H1 (cell line): ENCODE measurements at regions not wholly inside any gene's neighbourhood (a gene's known extent, or its start where the extent isn't known, plus 50 kb on each side); places are given as distances from the start of the nearest gene placed in this dataset.

Experiments
- POLR2AphosphoS5 ChIP-seq: IDR thresholded peaks from 2 replicates; pipeline ENCODE4 v1.6.1; 2011; ENCODE audit warnings: low read depth, low read length
- SP4 ChIP-seq: IDR thresholded peaks from 2 replicates; pipeline ENCODE4 v1.6.1; 2012; ENCODE audit warnings: low read length, inconsistent platforms

GRCh38 chr14:26765768-26766520 lies 168.1 kb upstream of the NOVA1 start:
- no peak for TF ChIP-seq SP4
- no peak for TF ChIP-seq POLR2AphosphoS5
